ENCODE measurements at regions not wholly inside any gene's neighbourhood (a gene's known extent, or its start where the extent isn't known, plus 50 kb on each side); places are given as distances from the start of the nearest gene placed in this dataset.

DNA sequence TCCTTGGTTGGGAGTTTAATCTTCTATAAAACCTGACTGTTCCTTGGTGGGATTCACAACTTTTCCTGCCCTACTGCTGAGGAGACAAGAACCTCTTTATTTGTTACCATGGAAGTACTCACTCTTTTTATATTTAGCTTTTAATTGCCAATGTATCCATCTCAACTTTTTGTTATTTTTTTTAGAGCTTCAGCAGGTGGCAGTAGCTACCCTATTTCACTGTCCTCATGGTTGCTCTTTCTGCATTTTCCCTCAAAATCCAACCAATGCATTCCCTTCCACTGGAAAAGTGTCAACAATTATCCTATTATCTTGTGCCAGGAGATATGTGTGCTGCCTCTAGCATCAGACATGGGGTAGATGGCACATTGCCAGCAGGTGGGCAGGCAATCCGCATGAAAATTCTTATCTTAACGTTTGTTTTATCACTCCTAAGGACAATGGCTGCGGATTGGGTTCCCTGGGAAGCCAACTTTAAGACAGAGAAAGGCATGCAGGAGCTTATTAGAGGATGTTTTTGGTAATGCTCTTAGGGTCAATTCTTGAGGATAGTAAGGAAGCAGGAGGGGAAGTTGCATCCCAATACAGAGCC is 406.4 kb downstream of the SNAPC1 start:
- H3K9me3 ChIP-seq = no peaks in the 10 kb centered on the region
- DNase-seq = no peak
- no peak overlapping the region for H3K27ac ChIP-seq
- ATAC-seq = no peak
- H3K4me1 ChIP-seq = no peaks in the 10 kb centered on the region
- no peak overlapping the region for H3K4me3 ChIP-seq
- TF ChIP-seq CTCF (IDR thresholded peaks at IDR 0.05) = no peak
- 18 to 36% methylated on average over 3 of the region's 3 CpGs for WGBS, 2 donors
- H3K36me3 ChIP-seq = no peaks in the 10 kb centered on the region
- peaks cover 0 to 25% (median 13%) of the 10 kb centered on the region in 7 donors for H3K27me3 ChIP-seq
- intact Hi-C loops (cut with DNase I) = loop anchor here in 2 of 10 donors (10.0 kb wide), 2 partner anchors 876 to 1606 kb away; partner anchors contain the start of gene KCNH5 (in 1 of the 2)

GRCh38 chr14:62179367-62180018 is 417.3 kb downstream of the SNAPC1 start:
- Histone ChIP-seq H3K36me3 (no peaks in the 10 kb centered on the region), H3K4me1 (no peaks in the 10 kb centered on the region), H3K4me3 (no peak overlapping the region), H3K27me3 (peaks cover 0 to 11% (median 0%) of the 10 kb centered on the region in 7 donors), H3K9me3 (peaks cover 0 to 5% (median 0%) of the 10 kb centered on the region in 11 donors), H3K27ac (no peak overlapping the region)
- DNase-seq = peak in 1 of 2 donors; percentile 29
- peak in 3 of 8 donors; percentile 28 to 76 (median 57) for ATAC-seq
- intact Hi-C loops (cut with DNase I) = loop anchor here in 7 of 10 donors (5.0 kb wide), 1 partner anchor 1098 kb away; no protein-coding TSS in a partner anchor
- peak in 7 of 9 donors; percentile 41 to 60 (median 51) for TF ChIP-seq CTCF (IDR thresholded peaks at IDR 0.05)
- 54 to 59% methylated on average over 5 of the region's 5 CpGs for WGBS, 2 donors

- H3K4me1 ChIP-seq = no peaks in the 10 kb centered on the region
- no peak for TF ChIP-seq CTCF (IDR thresholded peaks at IDR 0.05)
- DNase-seq (no peak), ATAC-seq (no peak)
- H3K9me3 ChIP-seq = peaks cover 0 to 5% (median 0%) of the 10 kb centered on the region in 11 donors
- WGBS, 2 donors = 82 to 86% methylated on average over 3 of the region's 3 CpGs
- H3K4me3 ChIP-seq = no peak overlapping the region
- no peak overlapping the region for H3K27ac ChIP-seq
- intact Hi-C loops (cut with DNase I) = no loop called here
- H3K36me3 ChIP-seq = no peaks in the 10 kb centered on the region
- peaks cover 0 to 11% (median 0%) of the 10 kb centered on the region in 7 donors for H3K27me3 ChIP-seq
Measured at GRCh38 chr14:62181591-62181990, 419.4 kb downstream of the SNAPC1 start.

- no peak for ATAC-seq
- H3K27me3 ChIP-seq = peaks cover 0 to 24% (median 0%) of the 10 kb centered on the region in 7 donors
- H3K36me3 ChIP-seq = no peaks in the 10 kb centered on the region
- no peak overlapping the region for H3K27ac ChIP-seq
- TF ChIP-seq CTCF (IDR thresholded peaks at IDR 0.05) = no peak
- no peak overlapping the region for H3K4me3 ChIP-seq
- H3K4me1 ChIP-seq = no peaks in the 10 kb centered on the region
- WGBS, 2 donors = 33 to 47% methylated on average over 1 of the region's 1 CpG
- intact Hi-C loops (cut with DNase I) = no loop called here
- no peaks in the 10 kb centered on the region for H3K9me3 ChIP-seq
- DNase-seq = no peak
Measured at GRCh38 chr14:62185078-62185477, 422.9 kb downstream of the SNAPC1 start.

Measured in heart right ventricle (tissue), 16 donors.